GM18909 (cell line): ENCODE measurements at regions not wholly inside any gene's neighbourhood (a gene's known extent, or its start where the extent isn't known, plus 50 kb on each side); places are given as distances from the start of the nearest gene placed in this dataset.

Experiments used
- ATAC-seq: cut with Tn5 transposase; IDR thresholded peaks from one replicate; pipeline ENCODE4 v1.9.1; 2021; ENCODE audit warnings: mild to moderate bottlenecking; ENCODE audit not compliant: unreplicated experiment, poor library complexity

DNA sequence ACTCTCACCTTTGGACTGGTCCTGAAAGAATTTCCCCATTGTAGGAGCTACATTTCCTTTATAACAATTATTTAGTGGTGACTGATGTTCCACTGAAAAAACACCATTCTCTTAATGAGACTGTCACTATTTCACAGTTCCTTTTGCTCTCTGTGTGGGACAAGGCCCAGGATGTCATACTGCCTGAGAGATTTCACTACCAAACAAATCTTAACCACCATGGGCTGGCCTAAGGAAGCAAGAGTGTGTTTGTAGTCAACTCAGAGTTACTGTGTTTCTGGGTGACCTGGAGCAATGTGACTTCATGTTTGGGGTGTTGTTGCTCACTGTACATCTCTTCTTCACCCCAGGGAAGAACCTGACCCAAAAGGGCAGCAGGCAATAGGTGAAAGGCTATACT lies 50.1 kb upstream of the ZNF608 start:
- ATAC-seq: no peak

DNA sequence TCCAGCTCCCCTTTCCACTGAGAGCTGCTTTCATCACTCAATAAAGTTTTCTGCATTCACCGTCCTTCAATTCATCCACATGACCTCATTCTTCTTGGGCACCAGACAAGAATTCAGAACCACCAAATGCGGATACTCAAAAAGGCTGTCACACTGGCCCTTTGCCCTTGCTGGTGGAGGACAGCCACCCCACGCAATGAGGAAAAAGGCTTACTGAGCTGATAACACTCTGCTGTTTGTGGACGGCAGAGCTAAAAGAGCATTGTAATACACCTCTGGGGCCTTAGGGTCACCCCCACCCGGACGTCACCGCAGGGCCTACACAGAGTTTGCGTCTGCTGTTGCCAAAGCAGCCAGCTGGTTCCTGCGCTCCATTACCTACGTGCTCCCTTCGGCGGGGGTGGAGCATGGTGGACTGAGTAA lies 51.2 kb upstream of the ZNF608 start:
- no peak for ATAC-seq

DNA sequence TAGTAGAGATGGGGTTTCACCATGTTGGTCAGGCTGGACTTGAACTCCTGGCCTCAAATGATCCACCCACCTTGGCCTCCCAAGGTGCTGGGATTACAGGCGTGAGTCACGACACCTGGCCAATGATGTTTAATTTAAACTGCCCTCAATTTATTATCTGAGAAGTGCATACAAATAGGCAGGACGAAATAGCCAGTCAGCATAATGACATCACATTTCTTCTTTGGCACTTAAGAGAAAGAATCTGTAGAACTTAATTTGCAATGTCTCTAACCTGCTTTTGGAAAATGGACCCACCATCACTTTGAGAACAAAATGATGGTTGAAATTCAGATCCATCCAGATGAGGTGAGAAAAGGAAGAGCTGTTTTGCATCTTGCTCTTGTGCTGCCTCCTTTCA lies 52.5 kb upstream of the ZNF608 start:
- ATAC-seq: no peak

DNA sequence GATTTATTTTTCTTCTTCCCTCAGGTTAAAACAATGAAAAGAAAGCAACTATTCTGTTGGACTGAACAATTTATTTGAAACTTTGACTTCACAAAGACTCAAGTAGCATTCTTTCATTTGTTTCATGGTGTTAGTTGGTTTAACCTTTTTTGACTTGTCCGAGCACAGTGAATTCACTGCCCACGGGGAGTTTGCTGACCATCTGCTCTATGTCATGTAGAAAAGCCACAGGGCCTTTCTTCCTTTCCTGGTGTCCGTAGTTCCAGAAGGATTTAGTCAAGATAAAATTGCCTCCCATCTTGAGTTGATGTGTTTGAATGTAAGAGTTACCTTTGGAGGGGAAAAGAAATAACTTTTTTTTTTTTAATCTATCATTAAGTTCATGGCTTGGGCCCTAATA lies 55.1 kb upstream of the ZNF608 start:
- ATAC-seq: no peak

DNA sequence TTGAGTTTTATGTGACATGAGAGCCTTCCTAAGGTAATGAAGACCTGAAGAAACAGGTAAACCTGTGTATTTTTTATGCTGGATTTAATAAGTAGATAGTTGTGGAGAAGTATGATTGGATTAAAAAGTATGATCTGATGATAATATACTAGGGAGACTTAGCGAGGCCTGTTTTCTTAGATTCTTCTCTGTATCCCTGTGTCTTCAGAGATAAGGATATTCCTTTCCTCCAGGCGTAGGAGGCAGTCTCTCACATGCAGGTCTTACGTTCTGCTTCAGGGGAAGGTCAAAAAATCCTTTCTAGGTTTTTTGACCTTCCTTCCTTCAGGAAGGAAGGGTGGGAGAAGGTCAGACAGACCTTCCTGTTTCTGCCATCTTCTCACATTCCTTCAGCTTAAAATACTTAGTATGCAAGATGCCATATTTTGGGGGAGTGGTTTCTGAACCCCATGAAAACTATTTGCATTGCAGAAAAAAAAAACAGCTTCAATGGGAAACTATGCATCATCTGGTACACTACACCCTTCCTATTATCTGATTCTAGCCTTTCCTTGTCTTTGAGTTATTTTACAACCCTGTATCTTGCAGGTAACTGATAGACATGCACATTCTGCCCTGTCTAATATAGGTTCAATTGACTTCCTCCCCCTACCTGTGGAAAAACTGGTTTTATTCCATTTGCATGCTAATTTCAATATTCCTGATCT lies 57.3 kb upstream of the ZNF608 start:
- no peak for ATAC-seq

DNA sequence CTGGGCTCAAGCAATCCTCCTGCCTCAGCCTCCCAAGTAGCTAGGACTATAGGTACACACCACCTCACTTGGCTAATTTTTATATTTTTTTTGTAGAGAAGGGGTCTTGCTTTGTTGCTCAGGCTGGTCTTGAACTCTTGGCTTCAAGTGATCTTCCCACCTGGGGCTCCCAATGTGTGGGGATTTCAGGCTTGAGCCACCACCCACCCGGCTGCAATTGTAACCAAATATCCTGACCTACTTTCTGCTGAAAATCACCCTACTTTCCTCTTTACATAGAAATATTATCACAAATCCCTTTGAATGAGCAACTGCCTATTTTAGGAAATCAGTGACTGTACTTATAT lies 59.6 kb upstream of the ZNF608 start:
- ATAC-seq: no peak

DNA sequence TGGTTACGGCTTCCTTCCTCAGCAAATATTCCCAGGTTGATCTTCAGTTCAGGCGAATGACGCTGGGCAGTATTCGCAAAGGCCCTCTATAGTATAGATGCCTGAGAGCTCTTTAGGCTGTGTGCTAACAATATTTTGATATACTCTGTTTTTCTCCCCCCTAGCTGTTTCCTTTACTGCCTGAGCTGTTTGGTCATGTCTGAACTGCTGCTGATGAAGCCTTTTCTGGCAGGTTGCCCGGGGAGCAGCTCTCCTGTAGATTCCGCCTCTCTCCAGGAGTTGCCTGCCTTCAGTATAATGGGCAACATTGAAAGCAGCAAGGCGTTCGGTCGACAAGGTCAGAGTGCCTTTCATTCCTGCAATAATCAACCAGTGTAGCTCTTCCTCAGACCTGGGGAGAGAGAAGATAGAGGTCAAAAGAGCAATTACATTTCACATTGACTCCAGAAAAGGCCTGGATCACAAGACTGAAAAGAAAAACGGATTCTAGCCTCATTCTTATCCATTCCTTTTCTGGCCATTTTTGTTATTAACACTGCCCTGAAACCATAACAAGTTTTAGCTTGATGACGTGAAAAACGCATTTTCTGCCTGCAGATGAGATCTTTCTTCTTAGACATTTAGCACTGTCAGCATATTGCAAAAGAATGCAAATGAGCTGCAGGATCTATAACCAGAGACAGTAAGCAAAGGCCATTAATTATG lies 60.1 kb upstream of the ZNF608 start:
- ATAC-seq: no peak

DNA sequence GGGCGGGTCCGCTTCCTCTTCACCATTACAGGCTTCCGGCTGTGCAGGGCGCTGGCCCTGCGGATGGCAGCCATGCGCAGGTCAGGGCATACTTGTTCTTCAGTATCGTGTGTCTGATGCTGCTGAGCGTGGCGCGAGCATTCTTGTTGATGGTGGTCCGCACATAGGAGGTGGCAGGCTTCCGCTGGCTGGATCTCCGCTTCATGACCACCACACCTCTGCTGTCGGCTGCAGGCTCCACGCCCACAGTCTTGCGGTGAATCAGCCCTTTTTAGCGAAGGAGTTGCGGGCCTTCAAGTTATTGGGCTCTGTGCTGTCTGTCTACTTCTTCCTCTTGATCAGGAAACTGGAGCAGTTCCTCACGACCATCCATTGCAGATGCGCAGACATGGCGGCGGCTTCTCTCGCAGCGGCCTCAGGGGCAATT lies 62.4 kb upstream of the ZNF608 start:
- ATAC-seq: no peak

DNA sequence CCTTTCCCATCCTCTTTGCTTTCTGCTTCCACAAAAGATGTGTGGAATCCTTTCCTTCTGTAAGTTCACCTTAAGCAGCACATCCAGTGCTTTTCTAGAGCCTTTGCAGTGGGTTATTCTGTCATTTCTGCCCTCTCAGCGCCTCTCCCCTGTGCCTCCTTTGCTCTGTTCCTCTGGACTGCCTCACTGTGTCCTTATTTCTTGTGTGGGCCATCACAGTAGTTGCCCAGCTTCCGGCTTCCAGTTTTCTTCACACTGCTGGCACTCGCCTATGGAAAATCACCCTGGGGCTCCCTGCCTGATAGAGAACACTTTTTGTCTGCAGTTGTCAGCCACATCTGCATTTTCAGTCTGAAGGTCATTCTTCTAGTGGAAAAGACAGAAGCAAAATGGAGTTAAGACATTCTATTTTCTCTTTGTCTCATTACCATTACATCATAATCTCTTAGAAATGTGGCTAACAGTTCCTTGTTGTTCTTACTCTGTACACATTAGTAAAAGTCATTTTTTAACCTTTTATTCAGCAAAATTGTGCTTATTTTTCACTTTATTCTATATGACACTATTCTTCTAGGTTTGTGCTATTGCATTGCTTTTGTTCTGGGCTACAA lies 64.1 kb upstream of the ZNF608 start:
- no peak for ATAC-seq

DNA sequence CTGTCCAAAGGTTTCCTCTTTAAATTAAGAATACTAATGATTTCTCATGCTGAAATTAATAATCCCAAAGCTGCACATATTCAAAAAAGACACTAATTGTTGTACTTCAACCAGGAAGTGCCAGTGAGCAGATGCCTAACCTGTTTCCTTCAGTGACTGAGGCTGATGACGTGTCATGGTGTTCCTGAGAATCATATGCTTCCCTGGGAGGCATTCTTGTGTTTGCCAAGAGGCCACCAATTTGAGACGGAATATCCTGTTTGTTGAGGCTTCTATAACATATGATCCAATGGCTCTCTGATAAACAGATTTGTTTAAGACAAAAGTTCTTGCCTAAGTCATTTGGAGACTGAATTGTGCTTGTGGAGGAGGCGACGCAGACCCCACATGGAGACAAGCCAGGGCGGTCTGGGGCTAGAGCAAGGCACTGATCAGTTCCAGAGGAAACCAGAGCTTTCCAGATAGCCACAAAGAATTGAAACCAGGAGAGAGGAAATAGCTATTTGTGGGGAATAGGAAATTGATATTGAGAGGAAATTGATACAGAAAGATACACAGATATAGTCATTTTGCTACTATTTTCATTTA lies 66.4 kb upstream of the ZNF608 start:
- no peak for ATAC-seq

DNA sequence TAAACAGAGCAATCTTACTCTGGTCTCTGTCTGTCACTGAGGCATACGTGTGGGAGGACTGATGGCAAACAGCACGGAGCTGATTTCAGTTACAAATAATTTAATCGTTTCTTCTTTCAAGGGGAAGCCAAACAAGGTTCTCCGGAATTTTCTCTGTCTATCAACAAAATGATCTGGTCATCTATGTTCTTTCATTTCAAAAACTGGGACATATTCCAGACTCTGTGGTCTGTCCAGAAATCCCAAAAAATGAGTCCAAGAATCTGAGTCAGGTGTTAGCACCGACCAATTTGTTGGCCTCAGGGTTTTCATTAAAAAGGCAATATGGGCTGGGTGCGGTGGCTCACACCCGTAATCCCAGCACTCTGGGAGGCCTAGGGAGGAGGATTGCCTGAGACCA lies 69.9 kb upstream of the ZNF608 start:
- no peak for ATAC-seq

DNA sequence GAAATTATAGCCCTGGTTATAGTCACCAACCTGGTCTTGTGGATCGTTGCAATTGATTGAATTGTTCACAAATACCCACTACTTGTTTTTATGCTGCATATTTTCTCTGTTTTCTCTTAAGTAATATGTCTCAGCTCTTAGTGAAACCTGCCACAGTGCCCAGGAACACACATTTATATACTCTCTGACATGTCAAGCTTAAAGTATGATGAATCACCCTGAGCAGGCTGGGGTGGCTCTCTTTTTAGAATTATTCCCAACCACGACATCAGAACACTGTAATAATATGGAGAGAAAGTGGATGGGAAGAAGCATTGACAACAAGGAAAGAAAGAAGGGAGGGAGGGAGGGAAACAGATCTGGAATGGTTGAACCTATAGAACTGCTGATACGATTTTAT lies 72.8 kb upstream of the ZNF608 start:
- ATAC-seq: no peak

DNA sequence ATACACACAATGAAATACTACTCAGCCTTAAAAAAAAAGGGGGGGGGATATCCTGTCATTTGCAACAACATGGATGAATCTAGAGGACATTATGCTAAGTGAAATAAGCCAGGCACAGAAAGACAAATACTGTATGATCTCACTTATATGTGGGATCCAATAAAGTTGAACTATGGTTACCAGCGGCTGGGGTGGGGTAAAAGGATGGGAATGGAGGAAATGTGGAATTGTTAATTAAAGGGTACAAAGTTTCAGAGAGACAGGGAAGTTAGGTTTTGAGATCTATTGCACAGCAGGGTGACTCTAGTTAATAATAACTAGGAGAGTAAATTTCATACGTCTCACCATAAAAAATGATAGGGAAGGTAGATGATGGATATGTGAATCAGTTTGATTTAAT lies 76.2 kb upstream of the ZNF608 start:
- ATAC-seq: no peak

DNA sequence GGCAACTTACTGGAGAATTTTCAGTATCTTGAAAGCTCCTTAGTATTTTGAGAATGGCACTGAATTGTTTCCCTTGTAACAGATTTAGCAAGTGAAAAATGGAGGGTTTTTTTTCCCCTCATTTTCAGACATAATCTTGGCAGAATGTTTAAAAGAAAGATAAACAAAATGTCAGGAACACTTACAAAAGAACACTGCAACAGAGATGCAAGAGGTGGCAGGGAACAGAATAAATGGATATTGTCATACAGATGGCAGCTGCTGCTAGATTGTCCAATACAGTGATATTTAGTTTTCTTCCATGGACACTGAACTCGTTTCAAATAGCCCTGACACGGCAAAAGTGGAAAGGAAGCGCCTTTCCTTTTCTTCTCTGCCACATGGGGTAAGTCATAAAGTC lies 76.9 kb upstream of the ZNF608 start:
- ATAC-seq: no peak

DNA sequence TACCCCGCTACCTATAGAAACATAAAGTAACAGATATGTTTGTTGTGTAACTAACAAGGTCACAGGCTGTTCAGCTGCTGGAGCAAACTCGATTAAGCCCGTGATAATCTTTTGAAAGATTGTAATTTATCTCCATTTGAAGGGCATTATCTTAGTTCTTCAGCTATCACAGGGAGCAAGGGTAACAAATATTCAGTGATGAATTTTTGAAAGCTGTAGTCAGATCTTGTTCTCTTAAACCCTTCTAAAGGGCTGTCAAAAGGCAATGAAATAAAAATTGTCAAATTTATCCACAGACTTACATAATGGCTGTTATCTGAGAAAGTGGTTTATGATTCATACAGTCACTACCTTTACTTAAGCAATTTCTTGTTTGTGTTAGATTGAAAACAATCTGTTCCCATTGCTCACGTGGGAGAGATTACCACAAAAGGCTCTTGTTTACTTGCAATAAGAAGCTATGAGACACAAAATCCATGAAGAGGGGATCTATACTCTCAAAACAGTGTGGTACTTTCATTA lies 78.3 kb upstream of the ZNF608 start:
- no peak for ATAC-seq

DNA sequence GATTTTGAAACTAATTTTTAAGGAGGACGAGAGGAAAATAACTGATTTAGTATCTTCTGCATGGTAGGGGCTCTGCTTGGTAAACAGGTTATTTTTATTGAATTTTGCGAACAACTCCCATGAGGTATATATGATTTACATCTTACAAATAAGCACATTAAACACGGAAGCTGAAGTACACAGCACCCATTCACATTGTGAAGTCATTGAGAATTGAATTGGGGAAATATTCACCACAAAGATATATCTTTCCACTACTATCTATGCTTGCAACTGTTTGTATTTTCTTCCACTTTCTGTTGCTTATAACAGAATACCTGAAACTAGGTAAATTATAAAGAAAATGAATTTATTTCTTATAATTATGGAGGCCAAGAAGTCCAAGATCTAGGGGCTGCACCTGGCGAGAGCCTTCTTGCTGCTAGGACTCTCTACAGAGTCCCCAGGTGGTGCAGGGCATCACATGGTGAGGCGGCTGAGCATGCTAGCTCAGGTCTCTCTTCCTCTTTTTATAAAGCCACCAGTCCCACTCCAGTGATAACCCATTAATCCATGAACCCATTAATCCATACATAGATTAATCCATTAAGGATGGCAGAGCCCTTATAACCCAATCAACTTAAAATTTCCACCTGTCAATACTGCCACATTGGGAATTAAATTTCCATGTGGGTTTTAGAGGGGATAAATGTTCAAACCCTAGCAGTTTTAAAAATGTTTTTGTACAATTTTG lies 79.0 kb upstream of the ZNF608 start:
- ATAC-seq: peak; percentile 88

DNA sequence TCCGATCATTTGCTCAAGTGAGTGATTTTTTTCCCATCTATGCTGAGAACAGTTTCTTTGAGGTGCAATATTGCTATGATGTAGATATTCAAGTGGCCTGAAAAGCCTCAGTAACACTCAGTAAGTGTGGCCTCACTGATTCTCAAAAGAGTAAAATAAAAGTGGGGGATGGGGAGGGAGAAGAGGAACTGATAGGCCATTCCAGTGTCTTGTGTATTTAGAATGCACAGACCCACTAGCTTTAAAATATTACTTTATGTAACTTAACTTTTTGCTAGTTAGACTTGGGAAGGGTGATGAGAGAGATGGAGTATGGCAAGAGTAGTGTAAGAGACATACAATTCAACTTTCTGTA lies 79.5 kb upstream of the ZNF608 start:
- ATAC-seq: peak; percentile 29

DNA sequence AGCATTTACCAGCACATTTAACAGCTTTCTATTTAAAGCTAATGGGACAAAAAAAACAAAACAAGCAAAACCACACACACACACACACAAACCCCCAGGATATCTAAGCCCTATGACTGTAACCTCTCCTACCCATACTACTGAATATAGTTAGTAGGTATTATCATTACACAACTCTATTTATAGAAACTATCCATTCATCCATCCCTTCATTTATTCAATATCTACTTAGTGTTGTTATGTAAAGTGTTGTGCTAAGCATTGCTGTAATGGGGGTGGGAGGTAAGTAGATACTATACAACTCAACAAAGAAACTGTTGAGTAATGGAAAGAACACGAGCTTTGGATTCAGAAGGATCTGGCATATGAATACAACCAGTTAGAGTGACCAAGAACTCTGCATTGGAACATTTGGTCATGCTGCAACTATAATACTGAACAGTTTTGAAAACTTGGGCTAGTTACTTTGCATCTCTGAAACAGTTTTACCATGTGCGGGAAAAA lies 82.3 kb upstream of the ZNF608 start:
- ATAC-seq: no peak

DNA sequence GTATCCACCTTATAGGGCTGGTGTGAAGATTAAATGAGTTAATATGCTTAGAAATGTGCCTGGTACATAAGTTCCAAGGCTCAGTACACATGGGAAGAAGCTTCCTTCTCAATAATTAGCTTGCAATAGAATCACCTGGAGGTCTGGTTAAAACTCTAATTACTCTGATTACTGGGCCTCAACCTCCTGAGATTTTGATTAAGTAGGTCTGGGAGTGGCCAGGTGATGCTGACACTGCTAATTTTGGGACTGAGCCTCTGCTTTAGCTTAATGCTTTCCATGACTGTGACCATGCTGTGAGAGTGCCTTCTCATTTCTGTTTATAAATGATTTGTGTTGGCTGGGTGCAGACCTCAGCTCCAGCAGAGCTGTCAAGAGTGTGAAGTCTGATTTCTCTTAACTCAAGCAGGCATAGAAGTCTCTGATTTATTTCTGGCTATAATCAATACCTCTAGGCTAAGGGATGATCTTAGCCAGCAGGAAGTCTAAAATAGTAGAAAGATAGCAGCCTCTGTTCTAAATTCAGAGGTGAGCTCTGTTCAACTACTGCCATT lies 85.3 kb upstream of the ZNF608 start:
- no peak for ATAC-seq

DNA sequence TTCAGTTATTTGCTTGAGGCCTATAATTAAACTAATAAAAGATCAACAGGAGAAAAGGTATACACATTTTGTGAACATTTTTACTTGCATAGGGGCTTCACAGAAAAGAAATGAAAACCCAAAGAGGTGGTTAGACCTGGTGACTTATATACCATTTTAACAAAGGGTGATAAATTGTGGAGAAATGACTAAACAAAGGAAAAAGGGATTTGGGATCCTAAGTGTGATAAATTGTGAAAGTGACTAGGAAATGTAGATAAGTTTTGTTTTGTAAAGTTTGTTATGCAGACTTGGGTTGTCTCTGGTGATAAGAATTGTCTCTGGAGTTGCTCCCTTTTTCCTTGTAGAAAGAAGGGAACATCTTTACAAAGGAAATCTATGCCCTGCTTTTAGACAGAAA lies 86.1 kb upstream of the ZNF608 start:
- no peak for ATAC-seq
